CMK (cell line): ENCODE measurements at regions not wholly inside any gene's neighbourhood (a gene's known extent, or its start where the extent isn't known, plus 50 kb on each side); places are given as distances from the start of the nearest gene placed in this dataset.

Experiments
- DNase-seq: peaks from one replicate; pipeline ENCODE4 v3.0.0-alpha.2; 2010; ENCODE audit warnings: low read depth

GRCh38 chr13:99860745-99861144 is 110.8 kb downstream of the ZIC5 start:
- no peak for DNase-seq

DNA sequence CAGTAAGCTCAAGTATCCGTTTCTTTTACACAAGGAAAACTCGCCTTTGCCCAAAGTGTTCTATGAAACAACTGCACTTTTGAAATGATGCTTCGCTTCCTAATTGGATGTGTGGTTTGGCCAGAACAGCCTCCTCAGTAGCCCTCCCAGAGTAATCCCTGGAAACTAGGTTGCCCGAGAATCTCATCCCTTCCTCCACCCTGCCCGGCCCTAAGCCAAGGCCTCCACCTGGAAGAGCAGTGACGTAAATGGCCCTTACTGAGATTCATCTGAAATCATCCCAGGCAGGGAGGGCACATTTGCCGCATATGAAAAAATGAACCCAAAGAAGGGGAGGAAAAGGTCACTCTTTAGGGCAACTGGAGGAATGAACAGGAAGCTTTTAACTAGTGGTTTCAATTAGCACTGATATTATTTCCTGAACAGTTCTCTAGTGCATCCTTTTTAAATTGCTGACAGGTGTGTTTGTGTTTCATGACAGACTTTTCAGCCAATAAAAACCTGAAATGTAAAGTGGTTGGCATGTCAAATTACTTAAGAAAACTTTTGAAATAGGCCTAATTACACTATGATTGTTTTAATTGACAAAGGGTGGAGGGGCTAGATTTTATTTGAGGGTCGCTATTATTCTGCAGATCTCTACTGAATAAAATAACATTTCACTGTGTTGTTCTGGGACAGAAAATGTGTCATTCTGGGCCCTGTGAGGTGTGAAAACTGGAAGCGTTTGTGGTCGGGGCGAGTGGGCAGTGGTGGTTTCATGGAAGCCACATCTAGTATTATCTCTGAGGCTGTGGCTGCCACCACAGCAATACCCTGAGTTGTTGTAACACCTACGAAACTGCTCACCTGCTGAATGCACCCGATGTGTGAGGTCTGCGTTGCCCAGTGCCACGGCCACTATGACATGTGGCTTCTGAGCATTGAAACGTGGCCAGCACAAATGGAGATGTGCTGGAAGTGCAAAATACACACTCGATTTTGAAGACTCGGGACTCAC is 112.1 kb downstream of the ZIC5 start:
- no peak for DNase-seq

DNA sequence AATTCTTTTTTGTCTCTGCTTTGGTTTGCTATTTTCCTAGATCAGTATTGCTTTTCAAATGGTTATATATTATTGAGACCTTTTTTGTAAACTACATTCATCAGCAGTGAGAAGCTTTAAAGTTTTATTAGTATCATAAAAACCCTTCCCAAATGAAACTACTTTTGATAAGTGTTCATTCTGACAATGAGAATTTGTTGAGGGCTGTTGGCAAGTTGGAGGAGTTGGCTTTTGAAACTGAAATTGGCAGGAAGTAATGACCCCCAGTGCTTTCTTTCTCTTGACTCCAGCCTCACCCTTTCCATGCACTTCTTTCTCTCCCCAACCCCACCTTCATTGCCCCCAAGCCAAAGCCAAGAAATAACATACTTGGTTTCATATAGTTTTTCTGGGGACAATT is 113.8 kb downstream of the ZIC5 start:
- DNase-seq, result no peak

- no peak for DNase-seq
Measured at GRCh38 chr13:99855526-99856420, 115.8 kb downstream of the ZIC5 start.

DNA sequence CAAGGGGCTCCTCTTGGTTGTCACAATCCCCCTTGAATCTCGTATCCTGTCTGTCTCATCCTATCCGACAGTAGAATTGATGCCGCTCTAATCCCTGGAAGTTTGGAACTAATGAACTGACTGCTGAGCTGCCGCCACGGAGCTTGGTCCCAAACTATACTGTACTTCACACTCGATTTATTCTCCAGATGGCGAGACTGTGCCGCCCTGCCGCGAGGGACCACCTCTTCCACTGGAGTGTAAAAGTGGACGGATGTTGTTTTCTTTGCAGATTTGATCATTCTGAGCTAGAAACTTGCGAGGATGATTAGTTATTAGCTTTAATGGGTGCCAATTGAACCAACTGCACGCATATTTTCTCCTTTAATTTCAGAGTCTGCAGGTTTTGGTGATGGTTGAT is 117.2 kb downstream of the ZIC5 start:
- DNase-seq, result no peak

DNA sequence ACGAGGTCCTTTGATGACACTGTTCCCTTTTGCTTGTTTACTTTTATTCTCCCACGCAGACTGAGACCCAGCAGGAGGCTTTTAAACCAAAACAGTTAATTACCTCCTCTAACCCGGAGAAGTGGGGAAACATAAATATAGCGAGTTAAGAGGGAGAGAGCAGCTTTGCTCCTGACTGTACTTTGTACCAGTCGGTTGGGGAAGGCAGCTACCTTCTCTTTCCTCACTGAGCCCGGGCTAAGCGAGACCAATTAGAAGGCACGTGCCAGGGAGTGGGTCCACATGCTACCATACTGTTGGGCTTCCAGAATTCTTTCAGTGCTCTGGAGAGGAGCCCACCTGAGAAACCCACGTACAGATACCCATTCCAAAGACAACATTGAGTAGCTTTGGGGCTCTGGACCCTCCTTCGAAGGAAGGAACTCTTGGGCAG is 124.2 kb downstream of the ZIC5 start:
- DNase-seq, result no peak

- no peak for DNase-seq
Measured at GRCh38 chr13:99845161-99845874, 126.2 kb downstream of the ZIC5 start.

GRCh38 chr13:99844421-99844820 is 127.1 kb downstream of the ZIC5 start:
- no peak for DNase-seq

GRCh38 chr13:99843872-99844271 is 127.7 kb downstream of the ZIC5 start:
- DNase-seq, result no peak

GRCh38 chr13:99842405-99842804 is 129.2 kb downstream of the ZIC5 start:
- no peak for DNase-seq

DNA sequence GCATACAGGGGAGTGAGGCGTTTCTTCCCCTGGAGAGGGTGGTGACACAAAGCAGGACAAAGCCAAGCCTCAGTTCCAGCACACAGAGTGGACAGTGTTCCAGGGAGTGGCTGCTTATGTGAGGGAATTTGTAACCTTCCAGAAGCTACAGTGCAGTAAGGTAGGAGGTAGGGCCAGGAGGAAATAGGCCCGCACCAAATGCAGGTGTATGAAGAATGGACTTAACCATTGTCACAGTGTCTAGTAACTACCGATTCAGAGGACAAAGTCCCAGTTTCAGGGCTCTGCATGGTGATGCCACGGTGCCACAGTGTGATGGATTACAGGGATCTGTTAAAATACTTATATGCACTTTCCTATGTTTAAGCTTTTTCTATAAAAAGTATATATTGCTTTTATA is 135.3 kb downstream of the ZIC5 start:
- no peak for DNase-seq

- no peak for DNase-seq
Measured at GRCh38 chr13:99835442-99835841, 136.1 kb downstream of the ZIC5 start.

- no peak for DNase-seq
Measured at GRCh38 chr13:99834246-99834645, 137.3 kb downstream of the ZIC5 start.

DNA sequence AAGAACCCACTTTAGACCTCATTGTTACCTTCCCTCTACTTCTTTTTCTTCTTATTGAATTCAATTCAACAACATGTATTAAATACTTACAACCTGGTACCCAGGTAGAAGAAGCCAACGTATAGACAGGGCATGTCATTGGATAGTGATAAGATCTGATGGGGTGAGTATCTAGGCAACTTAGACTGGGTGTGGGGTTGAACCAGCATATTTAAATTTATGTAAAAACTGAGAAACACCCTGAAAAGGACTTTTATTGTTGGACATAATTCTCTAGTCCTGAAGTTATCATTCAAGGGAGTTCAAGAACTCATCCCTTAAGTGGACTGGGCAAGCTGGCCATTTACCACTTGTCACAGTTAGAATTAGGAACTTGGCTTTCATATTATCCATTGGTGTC is 139.2 kb downstream of the ZIC5 start:
- no peak for DNase-seq

DNA sequence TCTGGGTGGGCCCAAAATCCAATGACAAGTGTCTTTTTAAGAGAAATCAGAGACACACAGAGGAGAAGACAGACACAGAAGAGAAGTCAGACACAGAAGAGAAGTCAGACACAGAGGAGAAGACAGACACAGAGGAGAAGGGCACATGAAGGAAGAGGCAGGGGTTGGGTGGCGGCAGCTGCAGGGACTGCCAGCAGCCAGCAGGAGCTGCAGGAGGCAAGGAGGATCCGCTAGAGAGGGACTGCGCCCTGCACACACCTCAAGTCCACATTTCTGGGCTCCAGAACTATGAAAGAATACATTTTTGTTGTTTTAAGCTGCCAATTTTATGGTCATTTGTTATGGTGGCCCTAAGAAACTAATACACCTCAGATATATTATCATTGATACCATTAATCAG is 140.6 kb downstream of the ZIC5 start:
- DNase-seq, result no peak

GRCh38 chr13:99829593-99830239 is 141.9 kb downstream of the ZIC5 start:
- no peak for DNase-seq

DNA sequence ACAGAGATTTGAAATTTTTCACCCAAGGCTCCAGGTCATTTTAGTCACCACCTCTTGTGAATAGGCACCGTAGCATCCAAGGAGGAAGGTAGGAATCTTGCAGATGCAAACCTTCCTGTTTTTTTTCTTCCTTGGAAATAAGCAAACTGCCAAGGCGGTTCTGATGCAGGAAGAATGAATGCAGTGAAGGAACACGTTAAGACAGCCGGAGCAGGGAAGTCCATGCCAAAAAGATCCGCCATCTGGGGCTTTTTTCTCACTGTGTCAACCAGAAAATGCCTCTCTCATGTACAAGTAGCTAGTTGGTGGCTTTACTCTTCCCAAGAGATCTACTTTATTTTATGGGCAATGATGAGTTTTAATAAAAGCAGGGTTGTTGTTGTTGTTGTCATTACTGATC is 142.4 kb downstream of the ZIC5 start:
- DNase-seq, result no peak

GRCh38 chr13:99828735-99829134 is 142.8 kb downstream of the ZIC5 start:
- no peak for DNase-seq

GRCh38 chr13:99828123-99828522 is 143.4 kb downstream of the ZIC5 start:
- DNase-seq, result no peak

DNA sequence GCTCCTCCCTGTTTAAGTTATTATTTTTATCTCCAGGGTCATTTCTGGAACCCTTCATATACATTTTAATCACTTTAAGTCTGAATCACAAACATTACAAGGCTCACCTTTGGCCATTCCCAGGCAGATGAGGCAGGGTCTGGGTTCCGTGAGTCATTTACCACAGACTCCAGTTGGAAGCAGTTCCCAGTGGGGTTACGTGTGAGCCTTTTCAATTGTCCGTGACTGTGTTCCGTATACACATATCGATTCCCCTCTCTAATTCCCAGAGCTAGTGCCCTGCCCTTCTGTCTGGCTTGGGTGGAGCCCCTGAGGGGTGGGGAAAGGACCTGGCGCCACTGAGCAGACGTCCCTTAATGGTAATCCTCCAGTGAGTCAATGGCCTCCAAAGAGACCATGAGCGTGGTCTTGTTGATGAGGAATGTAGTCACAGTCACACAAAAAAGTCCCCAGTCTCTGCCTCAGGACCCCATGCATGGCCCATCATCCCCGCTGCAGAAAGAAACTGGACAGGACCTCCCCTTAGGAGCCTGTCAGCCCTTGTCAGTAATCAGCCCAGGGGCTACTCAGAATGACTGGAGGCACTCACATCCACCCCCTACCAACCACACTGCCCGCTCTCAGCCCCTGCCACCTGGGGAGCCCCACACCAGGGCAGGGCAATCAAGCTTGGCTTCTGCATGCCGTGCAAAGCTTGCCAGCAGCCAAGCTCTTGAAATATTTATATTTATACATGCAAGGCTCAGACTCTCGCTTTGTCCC is 144.4 kb downstream of the ZIC5 start:
- no peak for DNase-seq

DNA sequence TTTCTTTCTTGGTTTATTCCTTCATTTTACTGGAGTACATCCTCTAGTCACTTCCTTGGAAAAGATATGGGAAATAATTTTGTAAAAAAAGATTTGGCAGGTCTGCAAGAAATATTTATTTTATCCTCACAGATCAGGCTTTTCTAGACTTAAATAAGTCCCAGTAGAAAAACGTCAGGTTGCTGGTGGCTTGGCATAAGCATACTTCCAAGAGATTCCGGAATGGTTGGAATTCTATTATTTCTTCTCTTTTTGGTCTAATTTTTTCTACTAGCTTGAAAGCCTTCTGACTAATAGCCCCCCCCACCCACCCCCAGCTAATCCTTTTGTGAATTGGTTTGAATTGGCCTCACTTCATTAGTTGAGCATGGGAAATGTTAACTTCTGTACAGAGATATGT is 147.6 kb downstream of the ZIC5 start:
- no peak for DNase-seq
